GM23338 (cell line): ENCODE measurements at regions not wholly inside any gene's neighbourhood (a gene's known extent, or its start where the extent isn't known, plus 50 kb on each side); places are given as distances from the start of the nearest gene placed in this dataset.

Experiments
- CREB1 ChIP-seq: fragments of 250-450 bp; sonication (Bioruptor Pico); IDR thresholded peaks from 2 replicates; pipeline ENCODE4 v1.5.0; 2020; ENCODE audit warnings: low read depth, mild to moderate bottlenecking, moderate library complexity
- CTCF ChIP-seq, 2 experiments: fragments of 200-600 bp in 1 of 2; sonication (generic) in 1 of 2; conservative IDR thresholded peaks; 2 replicates each; pipeline versions ENCODE4 v1.5.1 to v1.6.1; 2016 to 2017; ENCODE audit warnings: antibody characterized with exemption in 2 of 2, low read depth in 2 of 2, mild to moderate bottlenecking in 2 of 2, moderate library complexity in 1 of 2
- EZH2 ChIP-seq: fragments of 200-600 bp; sonication (generic); IDR thresholded peaks from one replicate; pipeline ENCODE4 v1.8.0; 2017; ENCODE audit warnings: antibody characterized with exemption, mild to moderate bottlenecking, low read depth; ENCODE audit not compliant: unreplicated experiment
- EZH2phosphoT487 ChIP-seq: fragments of 200-600 bp; sonication (generic); IDR thresholded peaks from one replicate; pipeline ENCODE4 v1.8.1; 2018; ENCODE audit warnings: antibody characterized with exemption; ENCODE audit not compliant: unreplicated experiment
- JUNB ChIP-seq: IDR thresholded peaks from one replicate; pipeline ENCODE4 v1.6.1; 2016; ENCODE audit warnings: antibody characterized with exemption; ENCODE audit not compliant: unreplicated experiment
- NANOG ChIP-seq: IDR thresholded peaks from 2 replicates; pipeline ENCODE4 v1.6.1; 2016; ENCODE audit warnings: antibody characterized with exemption, borderline replicate concordance
- POLR2AphosphoS5 ChIP-seq: IDR thresholded peaks from 2 replicates; pipeline ENCODE4 v1.6.1; 2016; ENCODE audit warnings: antibody characterized with exemption, low read depth
- REST ChIP-seq: IDR thresholded peaks from one replicate; pipeline ENCODE4 v1.6.1; 2018; ENCODE audit warnings: antibody characterized with exemption; ENCODE audit not compliant: unreplicated experiment
- STAT1 ChIP-seq: IDR thresholded peaks from one replicate; pipeline ENCODE4 v1.6.1; 2016; ENCODE audit warnings: antibody characterized with exemption; ENCODE audit not compliant: unreplicated experiment
- ZNF114 ChIP-seq: fragments of 250-450 bp; sonication (Bioruptor Pico); IDR thresholded peaks from 2 replicates; pipeline ENCODE4 v1.5.0; 2020; ENCODE audit warnings: mild to moderate bottlenecking, moderate library complexity
- ZNF331 ChIP-seq: fragments of 250-450 bp; sonication (Bioruptor Pico); IDR thresholded peaks from 2 replicates; pipeline ENCODE4 v1.5.0; 2020; ENCODE audit warnings: low read depth, mild to moderate bottlenecking, moderate library complexity
- TF ChIP-seq, protein P1 (sequence below): fragments of 250-450 bp; sonication (Bioruptor Pico); IDR thresholded peaks from 2 replicates; pipeline ENCODE4 v1.5.0; 2020; ENCODE audit warnings: mild to moderate bottlenecking, moderate library complexity

DNA sequence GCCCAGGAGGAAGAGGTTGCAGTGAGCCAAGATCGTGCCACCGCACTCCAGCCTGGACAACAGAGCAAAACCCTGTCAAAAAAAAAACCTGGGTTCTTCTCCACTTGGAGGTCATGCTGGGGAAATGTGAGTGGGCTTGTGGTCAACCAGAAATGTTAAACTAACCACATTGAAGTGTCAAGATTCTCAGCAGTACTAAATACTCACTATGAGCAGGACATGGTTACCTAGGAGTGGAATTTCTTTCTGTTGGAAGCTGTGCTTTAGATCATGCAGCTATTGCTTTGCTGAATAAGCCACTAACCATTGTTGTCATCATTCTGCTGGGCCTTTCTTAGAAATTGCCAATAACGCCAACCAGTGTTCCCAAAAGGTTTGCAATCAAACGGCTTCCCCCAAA, 253.3 kb upstream of the TSHZ3 start:
- TF ChIP-seq REST, result no peak
- TF ChIP-seq POLR2AphosphoS5, result no peak
- no peak for TF ChIP-seq EZH2
- TF ChIP-seq CTCF (conservative IDR thresholded peaks at IDR 0.05; ENCODE audit: low read depth in 2 of 2), result no peak
- no peak for TF ChIP-seq JUNB
- TF ChIP-seq STAT1, result no peak
- TF ChIP-seq EZH2phosphoT487, result no peak
- TF ChIP-seq CREB1 (CRISPR knock-in tag), result no peak
- TF ChIP-seq NANOG, result no peak
- TF ChIP-seq, protein P1, sequence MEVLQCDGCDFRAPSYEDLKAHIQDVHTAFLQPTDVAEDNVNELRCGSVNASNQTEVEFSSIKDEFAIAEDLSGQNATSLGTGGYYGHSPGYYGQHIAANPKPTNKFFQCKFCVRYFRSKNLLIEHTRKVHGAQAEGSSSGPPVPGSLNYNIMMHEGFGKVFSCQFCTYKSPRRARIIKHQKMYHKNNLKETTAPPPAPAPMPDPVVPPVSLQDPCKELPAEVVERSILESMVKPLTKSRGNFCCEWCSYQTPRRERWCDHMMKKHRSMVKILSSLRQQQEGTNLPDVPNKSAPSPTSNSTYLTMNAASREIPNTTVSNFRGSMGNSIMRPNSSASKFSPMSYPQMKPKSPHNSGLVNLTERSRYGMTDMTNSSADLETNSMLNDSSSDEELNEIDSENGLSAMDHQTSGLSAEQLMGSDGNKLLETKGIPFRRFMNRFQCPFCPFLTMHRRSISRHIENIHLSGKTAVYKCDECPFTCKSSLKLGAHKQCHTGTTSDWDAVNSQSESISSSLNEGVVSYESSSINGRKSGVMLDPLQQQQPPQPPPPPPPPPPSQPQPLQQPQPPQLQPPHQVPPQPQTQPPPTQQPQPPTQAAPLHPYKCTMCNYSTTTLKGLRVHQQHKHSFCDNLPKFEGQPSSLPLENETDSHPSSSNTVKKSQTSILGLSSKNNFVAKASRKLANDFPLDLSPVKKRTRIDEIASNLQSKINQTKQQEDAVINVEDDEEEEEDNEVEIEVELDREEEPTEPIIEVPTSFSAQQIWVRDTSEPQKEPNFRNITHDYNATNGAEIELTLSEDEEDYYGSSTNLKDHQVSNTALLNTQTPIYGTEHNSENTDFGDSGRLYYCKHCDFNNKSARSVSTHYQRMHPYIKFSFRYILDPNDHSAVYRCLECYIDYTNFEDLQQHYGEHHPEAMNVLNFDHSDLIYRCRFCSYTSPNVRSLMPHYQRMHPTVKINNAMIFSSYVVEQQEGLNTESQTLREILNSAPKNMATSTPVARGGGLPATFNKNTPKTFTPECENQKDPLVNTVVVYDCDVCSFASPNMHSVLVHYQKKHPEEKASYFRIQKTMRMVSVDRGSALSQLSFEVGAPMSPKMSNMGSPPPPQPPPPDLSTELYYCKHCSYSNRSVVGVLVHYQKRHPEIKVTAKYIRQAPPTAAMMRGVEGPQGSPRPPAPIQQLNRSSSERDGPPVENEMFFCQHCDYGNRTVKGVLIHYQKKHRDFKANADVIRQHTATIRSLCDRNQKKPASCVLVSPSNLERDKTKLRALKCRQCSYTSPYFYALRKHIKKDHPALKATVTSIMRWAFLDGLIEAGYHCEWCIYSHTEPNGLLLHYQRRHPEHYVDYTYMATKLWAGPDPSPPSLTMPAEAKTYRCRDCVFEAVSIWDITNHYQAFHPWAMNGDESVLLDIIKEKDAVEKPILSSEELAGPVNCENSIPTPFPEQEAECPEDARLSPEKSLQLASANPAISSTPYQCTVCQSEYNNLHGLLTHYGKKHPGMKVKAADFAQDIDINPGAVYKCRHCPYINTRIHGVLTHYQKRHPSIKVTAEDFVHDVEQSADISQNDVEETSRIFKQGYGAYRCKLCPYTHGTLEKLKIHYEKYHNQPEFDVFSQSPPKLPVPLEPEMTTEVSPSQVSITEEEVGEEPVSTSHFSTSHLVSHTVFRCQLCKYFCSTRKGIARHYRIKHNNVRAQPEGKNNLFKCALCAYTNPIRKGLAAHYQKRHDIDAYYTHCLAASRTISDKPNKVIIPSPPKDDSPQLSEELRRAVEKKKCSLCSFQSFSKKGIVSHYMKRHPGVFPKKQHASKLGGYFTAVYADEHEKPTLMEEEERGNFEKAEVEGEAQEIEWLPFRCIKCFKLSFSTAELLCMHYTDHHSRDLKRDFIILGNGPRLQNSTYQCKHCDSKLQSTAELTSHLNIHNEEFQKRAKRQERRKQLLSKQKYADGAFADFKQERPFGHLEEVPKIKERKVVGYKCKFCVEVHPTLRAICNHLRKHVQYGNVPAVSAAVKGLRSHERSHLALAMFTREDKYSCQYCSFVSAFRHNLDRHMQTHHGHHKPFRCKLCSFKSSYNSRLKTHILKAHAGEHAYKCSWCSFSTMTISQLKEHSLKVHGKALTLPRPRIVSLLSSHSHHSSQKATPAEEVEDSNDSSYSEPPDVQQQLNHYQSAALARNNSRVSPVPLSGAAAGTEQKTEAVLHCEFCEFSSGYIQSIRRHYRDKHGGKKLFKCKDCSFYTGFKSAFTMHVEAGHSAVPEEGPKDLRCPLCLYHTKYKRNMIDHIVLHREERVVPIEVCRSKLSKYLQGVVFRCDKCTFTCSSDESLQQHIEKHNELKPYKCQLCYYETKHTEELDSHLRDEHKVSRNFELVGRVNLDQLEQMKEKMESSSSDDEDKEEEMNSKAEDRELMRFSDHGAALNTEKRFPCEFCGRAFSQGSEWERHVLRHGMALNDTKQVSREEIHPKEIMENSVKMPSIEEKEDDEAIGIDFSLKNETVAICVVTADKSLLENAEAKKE (CRISPR knock-in tag), result no peak
- TF ChIP-seq ZNF114 (CRISPR knock-in tag), result no peak
- TF ChIP-seq ZNF331 (CRISPR knock-in tag), result no peak
